ENCODE measurements at regions not wholly inside any gene's neighbourhood (a gene's known extent, or its start where the extent isn't known, plus 50 kb on each side); places are given as distances from the start of the nearest gene placed in this dataset.
"Not testable (repeated sequence)": the region's sequence is repeated elsewhere in the genome, so short reads cannot be mapped to it uniquely, and the experiment has no call there.

GRCh38 chrX:125248931-125249330 lies 70.7 kb upstream of the TEX13C start:
- Histone ChIP-seq H3K36me3 (ENCODE audit: control insufficient read depth in 2 of 2, insufficient read depth in 2 of 2, low read length in 2 of 2) (no peaks in the 10 kb centered on the region), H3K4me1 (ENCODE audit: control insufficient read depth, insufficient read depth, low read length) (no peaks in the 10 kb centered on the region), H3K27ac (ENCODE audit: low read length) (no peak overlapping the region), H3K4me3 (ENCODE audit: low read length in 2 of 2) (no peak overlapping the region), H3K27me3 (ENCODE audit: control insufficient read depth in 1 of 2, insufficient read depth in 2 of 2, low read length in 2 of 2) (no peaks in the 10 kb centered on the region), H3K9ac (ENCODE audit: low read length in 2 of 2) (no peak overlapping the region), H3K9me3 (ENCODE audit: control insufficient read depth in 2 of 2, low read length in 2 of 2) (no peaks in the 10 kb centered on the region)

- H3K4me3 ChIP-seq (ENCODE audit: low read length in 2 of 2); H3K9ac ChIP-seq (ENCODE audit: low read length in 2 of 2); H3K36me3 ChIP-seq (ENCODE audit: control insufficient read depth in 2 of 2, insufficient read depth in 2 of 2, low read length in 2 of 2); H3K9me3 ChIP-seq (ENCODE audit: control insufficient read depth in 2 of 2, low read length in 2 of 2); H3K27me3 ChIP-seq (ENCODE audit: control insufficient read depth in 1 of 2, insufficient read depth in 2 of 2, low read length in 2 of 2); H3K27ac ChIP-seq (ENCODE audit: low read length); H3K4me1 ChIP-seq (ENCODE audit: control insufficient read depth, insufficient read depth, low read length): not testable (repeated sequence)
Measured at GRCh38 chrX:125255759-125256158, 63.9 kb upstream of the TEX13C start.

- Histone ChIP-seq H3K9me3 (ENCODE audit: control insufficient read depth in 2 of 2, low read length in 2 of 2) (no peaks in the 10 kb centered on the region), H3K4me3 (ENCODE audit: low read length in 2 of 2) (no peak overlapping the region), H3K9ac (ENCODE audit: low read length in 2 of 2) (no peak overlapping the region), H3K4me1 (ENCODE audit: control insufficient read depth, insufficient read depth, low read length) (no peaks in the 10 kb centered on the region), H3K27ac (ENCODE audit: low read length) (no peak overlapping the region), H3K27me3 (ENCODE audit: control insufficient read depth in 1 of 2, insufficient read depth in 2 of 2, low read length in 2 of 2) (no peaks in the 10 kb centered on the region), H3K36me3 (ENCODE audit: control insufficient read depth in 2 of 2, insufficient read depth in 2 of 2, low read length in 2 of 2) (no peaks in the 10 kb centered on the region)
Measured at GRCh38 chrX:125262836-125263235, 56.8 kb upstream of the TEX13C start.

- H3K27me3 ChIP-seq (ENCODE audit: control insufficient read depth in 1 of 2, insufficient read depth in 2 of 2, low read length in 2 of 2) = no peaks in the 10 kb centered on the region
- no peak overlapping the region for H3K4me3 ChIP-seq (ENCODE audit: low read length in 2 of 2)
- no peak overlapping the region for H3K27ac ChIP-seq (ENCODE audit: low read length)
- H3K4me1 ChIP-seq (ENCODE audit: control insufficient read depth, insufficient read depth, low read length) = no peaks in the 10 kb centered on the region
- no peak overlapping the region for H3K9ac ChIP-seq (ENCODE audit: low read length in 2 of 2)
- H3K9me3 ChIP-seq (ENCODE audit: control insufficient read depth in 2 of 2, low read length in 2 of 2) = no peaks in the 10 kb centered on the region
- no peaks in the 10 kb centered on the region for H3K36me3 ChIP-seq (ENCODE audit: control insufficient read depth in 2 of 2, insufficient read depth in 2 of 2, low read length in 2 of 2)
Measured at GRCh38 chrX:125266153-125266660, 53.5 kb upstream of the TEX13C start.

Data from stomach smooth muscle (tissue), 2 donors.